ENCODE measurements at regions not wholly inside any gene's neighbourhood (a gene's known extent, or its start where the extent isn't known, plus 50 kb on each side); places are given as distances from the start of the nearest gene placed in this dataset.

DNA sequence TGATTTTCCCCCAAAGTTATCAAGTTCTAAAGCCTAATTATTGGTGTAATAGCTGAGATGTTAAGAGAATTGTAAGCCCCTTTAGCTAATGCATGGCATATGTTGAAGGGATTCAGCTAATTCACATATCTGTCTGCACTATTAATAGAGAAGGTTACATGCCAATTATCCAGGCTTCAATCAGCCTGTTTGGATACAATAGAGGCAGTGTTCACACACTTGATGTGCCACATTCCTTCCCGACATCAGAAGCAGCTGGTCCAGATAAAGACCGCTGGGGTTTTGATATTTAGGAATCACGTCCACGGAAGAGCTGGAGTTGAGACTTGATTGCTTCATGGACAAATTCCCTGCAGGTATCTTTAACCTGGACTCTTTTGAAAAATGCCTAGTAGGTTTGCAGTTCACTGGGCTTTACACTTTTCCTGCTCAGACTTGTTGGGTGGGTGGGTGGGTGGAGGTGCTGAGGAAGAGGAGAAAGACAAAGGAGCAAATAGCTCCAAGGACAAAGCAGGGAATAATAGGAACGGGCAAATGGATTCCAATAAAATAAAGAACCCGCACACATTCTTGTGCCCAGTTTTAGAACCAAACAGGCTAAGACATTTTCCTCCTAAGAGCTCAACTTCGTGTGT lies 142.6 kb upstream of the ZNF217 start:
- H3K36me3 Mint-ChIP-seq (ENCODE audit: insufficient read depth, unreplicated experiment) = peaks cover 50% of the 10 kb centered on the region
- peaks cover 4% of the 10 kb centered on the region for H3K9me3 Mint-ChIP-seq (ENCODE audit: low read depth, unreplicated experiment)
- TF ChIP-seq, protein P1, sequence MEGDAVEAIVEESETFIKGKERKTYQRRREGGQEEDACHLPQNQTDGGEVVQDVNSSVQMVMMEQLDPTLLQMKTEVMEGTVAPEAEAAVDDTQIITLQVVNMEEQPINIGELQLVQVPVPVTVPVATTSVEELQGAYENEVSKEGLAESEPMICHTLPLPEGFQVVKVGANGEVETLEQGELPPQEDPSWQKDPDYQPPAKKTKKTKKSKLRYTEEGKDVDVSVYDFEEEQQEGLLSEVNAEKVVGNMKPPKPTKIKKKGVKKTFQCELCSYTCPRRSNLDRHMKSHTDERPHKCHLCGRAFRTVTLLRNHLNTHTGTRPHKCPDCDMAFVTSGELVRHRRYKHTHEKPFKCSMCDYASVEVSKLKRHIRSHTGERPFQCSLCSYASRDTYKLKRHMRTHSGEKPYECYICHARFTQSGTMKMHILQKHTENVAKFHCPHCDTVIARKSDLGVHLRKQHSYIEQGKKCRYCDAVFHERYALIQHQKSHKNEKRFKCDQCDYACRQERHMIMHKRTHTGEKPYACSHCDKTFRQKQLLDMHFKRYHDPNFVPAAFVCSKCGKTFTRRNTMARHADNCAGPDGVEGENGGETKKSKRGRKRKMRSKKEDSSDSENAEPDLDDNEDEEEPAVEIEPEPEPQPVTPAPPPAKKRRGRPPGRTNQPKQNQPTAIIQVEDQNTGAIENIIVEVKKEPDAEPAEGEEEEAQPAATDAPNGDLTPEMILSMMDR (IDR thresholded peaks at IDR 0.05; ENCODE audit: unreplicated experiment) = no peak
- H3K4me1 Mint-ChIP-seq (ENCODE audit: low read depth, unreplicated experiment) = peaks cover 69% of the 10 kb centered on the region
- H3K27me3 Mint-ChIP-seq (ENCODE audit: unreplicated experiment) = no peaks in the 10 kb centered on the region
- H3K4me3 Mint-ChIP-seq (ENCODE audit: low read depth, unreplicated experiment) = peak overlapping the region; percentile 77
- intact Hi-C loops (cut with micrococcal nuclease; ENCODE audit: unreplicated experiment) = loop anchor here (1.0 to 2.0 kb wide), 4 partner anchors 59 to 179 kb away; no protein-coding TSS in a partner anchor
- CTCF ChIA-PET = interaction anchor here (0.5 to 2.5 kb wide), 21 partner anchors 12 to 204 kb away, joined by 3 to 18 read pairs (median 5); no protein-coding TSS in a partner anchor
- no TSS peak for BruUV-seq (replicated peaks)
- peak overlapping the region; percentile 98 for H3K27ac Mint-ChIP-seq (ENCODE audit: unreplicated experiment)
- peak; percentile 61 for DNase-seq

DNA sequence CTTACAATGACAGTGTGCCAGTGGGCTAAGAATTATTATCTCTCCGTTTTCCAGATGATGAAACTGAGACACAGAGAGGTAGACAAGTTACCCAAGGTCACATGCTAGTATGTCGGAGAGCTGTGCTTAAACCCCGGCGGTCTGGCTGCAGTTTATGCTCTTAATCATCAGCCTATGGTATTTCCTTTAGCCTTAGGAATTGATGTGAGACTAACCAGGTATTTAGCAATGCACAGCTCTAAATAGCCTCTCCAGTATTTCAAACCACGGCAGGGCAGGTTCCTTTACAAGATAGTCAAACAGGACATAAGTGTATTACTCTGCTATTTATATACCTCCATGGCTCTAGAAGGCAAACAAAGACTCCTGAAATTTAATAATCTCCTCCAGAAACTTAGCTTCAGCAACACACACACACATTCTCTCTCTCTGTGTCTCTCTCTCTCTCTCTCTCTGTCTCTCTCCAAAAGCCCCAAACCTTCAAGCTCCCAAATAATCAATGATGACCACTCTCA lies 142.0 kb upstream of the ZNF217 start:
- Mint-ChIP-seq H3K4me3 (ENCODE audit: low read depth, unreplicated experiment) (peak overlapping the region; percentile 77), H3K36me3 (ENCODE audit: insufficient read depth, unreplicated experiment) (peaks cover 44% of the 10 kb centered on the region), H3K27ac (ENCODE audit: unreplicated experiment) (peak overlapping the region; percentile 98), H3K9me3 (ENCODE audit: low read depth, unreplicated experiment) (peaks cover 4% of the 10 kb centered on the region), H3K4me1 (ENCODE audit: low read depth, unreplicated experiment) (peaks cover 63% of the 10 kb centered on the region), H3K27me3 (ENCODE audit: unreplicated experiment) (no peaks in the 10 kb centered on the region)
- TF ChIP-seq, protein P1 (IDR thresholded peaks at IDR 0.05; ENCODE audit: unreplicated experiment) = no peak
- CTCF ChIA-PET = interaction anchor here (0.5 to 2.5 kb wide), 21 partner anchors 12 to 366 kb away, joined by 3 to 18 read pairs (median 5); no protein-coding TSS in a partner anchor
- peak; percentile 74 for DNase-seq
- intact Hi-C loops (cut with micrococcal nuclease; ENCODE audit: unreplicated experiment) = loop anchor here (1.0 to 2.0 kb wide), 4 partner anchors 59 to 179 kb away; no protein-coding TSS in a partner anchor
- BruUV-seq (replicated peaks) = no TSS peak

DNA sequence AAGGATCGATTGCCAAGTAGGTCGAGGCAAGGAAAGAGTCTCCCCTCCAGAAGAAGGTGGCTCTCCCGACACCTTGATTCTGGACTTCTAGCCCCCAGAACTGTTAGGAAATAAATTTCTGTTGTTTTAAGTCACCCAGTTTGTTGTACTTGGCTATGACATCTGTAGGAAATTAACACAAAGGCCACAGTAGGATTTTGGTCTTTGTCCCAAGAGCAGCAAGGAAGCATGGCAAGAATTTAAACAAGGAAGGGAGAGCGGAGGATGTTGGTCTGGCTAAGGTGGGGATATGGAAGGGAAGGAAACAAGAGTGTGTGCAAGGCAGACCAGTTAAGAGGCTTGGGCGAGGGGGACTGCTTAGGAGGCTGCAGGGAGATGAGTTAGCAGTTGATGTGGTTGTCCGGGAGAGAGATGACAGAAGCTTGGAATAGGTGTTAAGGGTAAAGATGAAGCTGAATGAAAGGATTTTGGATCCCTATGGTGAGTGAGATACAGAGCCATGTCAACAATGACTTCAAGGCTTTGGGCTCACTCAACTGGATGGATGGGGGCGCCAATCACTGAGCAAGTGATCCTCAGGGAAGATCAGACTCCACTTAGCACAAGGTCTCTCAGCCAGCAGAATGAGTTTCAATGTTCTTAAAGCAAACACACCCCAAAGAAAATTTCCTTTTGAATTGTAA lies 140.5 kb upstream of the ZNF217 start:
- no peaks in the 10 kb centered on the region for H3K27me3 Mint-ChIP-seq (ENCODE audit: unreplicated experiment)
- intact Hi-C loops (cut with micrococcal nuclease; ENCODE audit: unreplicated experiment) = no loop called here
- DNase-seq = no peak

DNA sequence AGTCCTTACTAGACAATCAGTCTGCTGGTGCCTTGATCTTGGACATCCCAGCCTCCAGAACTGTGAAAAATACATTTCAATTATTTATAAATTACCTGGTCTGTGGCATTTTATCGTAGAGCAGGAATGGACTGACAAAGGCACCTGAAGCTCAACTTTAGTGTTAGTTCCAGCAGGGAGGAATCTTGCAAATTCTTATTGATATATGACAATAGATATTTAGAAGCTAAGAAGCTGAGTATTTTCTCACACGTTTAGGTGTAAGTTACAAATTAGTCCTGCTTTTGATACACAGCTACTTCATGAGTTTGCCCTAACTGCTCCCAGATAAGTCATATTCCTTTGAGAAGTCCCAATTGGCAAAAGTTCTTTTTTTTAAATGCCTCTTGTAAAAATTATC lies 138.0 kb upstream of the ZNF217 start:
- Mint-ChIP-seq H3K36me3 (ENCODE audit: insufficient read depth, unreplicated experiment) (peaks cover 10% of the 10 kb centered on the region), H3K4me3 (ENCODE audit: low read depth, unreplicated experiment) (no peak overlapping the region), H3K4me1 (ENCODE audit: low read depth, unreplicated experiment) (peaks cover 30% of the 10 kb centered on the region), H3K27me3 (ENCODE audit: unreplicated experiment) (no peaks in the 10 kb centered on the region), H3K9me3 (ENCODE audit: low read depth, unreplicated experiment) (peaks cover 4% of the 10 kb centered on the region), H3K27ac (ENCODE audit: unreplicated experiment) (no peak overlapping the region)
- TF ChIP-seq, protein P1 (IDR thresholded peaks at IDR 0.05; ENCODE audit: unreplicated experiment) = no peak
- intact Hi-C loops (cut with micrococcal nuclease; ENCODE audit: unreplicated experiment) = no loop called here
- no TSS peak for BruUV-seq (replicated peaks)
- no peak for DNase-seq
- CTCF ChIA-PET = interaction anchor here (1.1 kb wide), 1 partner anchor 208 kb away, joined by 3 read pairs; no protein-coding TSS in a partner anchor

More for the DNA sequence above, 140.5 kb upstream of the ZNF217 start:
- Mint-ChIP-seq H3K4me3 (ENCODE audit: low read depth, unreplicated experiment) (no peak overlapping the region), H3K4me1 (ENCODE audit: low read depth, unreplicated experiment) (peaks cover 48% of the 10 kb centered on the region), H3K9me3 (ENCODE audit: low read depth, unreplicated experiment) (peaks cover 4% of the 10 kb centered on the region), H3K36me3 (ENCODE audit: insufficient read depth, unreplicated experiment) (peaks cover 31% of the 10 kb centered on the region), H3K27ac (ENCODE audit: unreplicated experiment) (no peak overlapping the region)
- TF ChIP-seq, protein P1 (IDR thresholded peaks at IDR 0.05; ENCODE audit: unreplicated experiment) = no peak
- BruUV-seq (replicated peaks) = no TSS peak
- CTCF ChIA-PET = no interaction called here

Data from Calu3 (cell line).